ENCODE measurements at regions not wholly inside any gene's neighbourhood (a gene's known extent, or its start where the extent isn't known, plus 50 kb on each side); places are given as distances from the start of the nearest gene placed in this dataset.

GRCh38 chr3:80158332-80158731 lies 390.5 kb upstream of the ROBO1 start (continued):
- TF ChIP-seq ZBTB33 (IDR thresholded peaks at IDR 0.05) (no peak), RAD21 (IDR thresholded peaks at IDR 0.05) (no peak), JUND (IDR thresholded peaks at IDR 0.05) (no peak), FOXA1 (IDR thresholded peaks at IDR 0.05) (no peak), SP1 (IDR thresholded peaks at IDR 0.05) (no peak), MAX (IDR thresholded peaks at IDR 0.05) (no peak), HNF4A (conservative IDR thresholded peaks at IDR 0.05) (no peak)

- 89% methylated on average over 2 of the region's 2 CpGs for WGBS
- no peak overlapping the region for H3K27ac ChIP-seq (ENCODE audit: low read depth in 1 of 2, low read length in 2 of 2)
- DNase-seq (ENCODE audit: low spot score), result no peak
- H3K9me3 ChIP-seq (ENCODE audit: control insufficient read depth in 4 of 4, low read length in 3 of 4), result no peaks in the 10 kb centered on the region
- TF ChIP-seq RAD21 (IDR thresholded peaks at IDR 0.05) (no peak), CTCF (IDR thresholded peaks at IDR 0.05; ENCODE audit: low read depth, low read length, missing input control) (no peak), ZBTB33 (IDR thresholded peaks at IDR 0.05) (no peak), NR2F2 (IDR thresholded peaks at IDR 0.05) (no peak), TAF1 (conservative IDR thresholded peaks at IDR 0.05) (no peak), FOXA1 (IDR thresholded peaks at IDR 0.05) (no peak), SP1 (IDR thresholded peaks at IDR 0.05) (no peak), REST (IDR thresholded peaks at IDR 0.05) (no peak), ATF3 (IDR thresholded peaks at IDR 0.05) (no peak), YY1 (IDR thresholded peaks at IDR 0.05) (no peak), FOXA2 (IDR thresholded peaks at IDR 0.05) (no peak), EGR1 (IDR thresholded peaks at IDR 0.05; ENCODE audit: low read depth in 2 of 2) (no peak), MAX (IDR thresholded peaks at IDR 0.05) (no peak), HNF4G (IDR thresholded peaks at IDR 0.05) (no peak), RXRA (IDR thresholded peaks at IDR 0.05) (no peak), GABPA (IDR thresholded peaks at IDR 0.05 in 1 of 2, conservative IDR thresholded peaks at IDR 0.05 in 1 of 2) (no peak), HNF4A (conservative IDR thresholded peaks at IDR 0.05) (no peak), JUND (IDR thresholded peaks at IDR 0.05) (no peak)
- H3K27me3 ChIP-seq (ENCODE audit: control insufficient read depth in 4 of 4, insufficient read depth in 4 of 4, low read length in 3 of 4), result no peaks in the 10 kb centered on the region
- no peak overlapping the region for H3K4me3 ChIP-seq (ENCODE audit: low read depth in 1 of 3, low read length in 3 of 3)
- H3K4me1 ChIP-seq (ENCODE audit: control insufficient read depth in 4 of 4, insufficient read depth in 4 of 4, low read length in 3 of 4), result no peaks in the 10 kb centered on the region
- no peaks in the 10 kb centered on the region for H3K36me3 ChIP-seq (ENCODE audit: control insufficient read depth in 4 of 4, insufficient read depth in 3 of 4, low read depth in 1 of 4, low read length in 3 of 4)
- no peak overlapping the region for H3K9ac ChIP-seq (ENCODE audit: low read depth in 1 of 2, low read length in 2 of 2)
These were observed 389.7 kb upstream of the ROBO1 start for GRCh38 chr3:80157546-80157945.
